G401.6 (cell line): ENCODE measurements at regions not wholly inside any gene's neighbourhood (a gene's known extent, or its start where the extent isn't known, plus 50 kb on each side); places are given as distances from the start of the nearest gene placed in this dataset.
"Not testable (repeated sequence)": the region's sequence is repeated elsewhere in the genome, so short reads cannot be mapped to it uniquely, and the experiment has no call there.

Experiments used
- FAIRE-seq: peaks from 2 replicates; lab custom pipeline; 2012; peaks lifted over from hg19 to GRCh38; lab: Jason Lieb, UNC

DNA sequence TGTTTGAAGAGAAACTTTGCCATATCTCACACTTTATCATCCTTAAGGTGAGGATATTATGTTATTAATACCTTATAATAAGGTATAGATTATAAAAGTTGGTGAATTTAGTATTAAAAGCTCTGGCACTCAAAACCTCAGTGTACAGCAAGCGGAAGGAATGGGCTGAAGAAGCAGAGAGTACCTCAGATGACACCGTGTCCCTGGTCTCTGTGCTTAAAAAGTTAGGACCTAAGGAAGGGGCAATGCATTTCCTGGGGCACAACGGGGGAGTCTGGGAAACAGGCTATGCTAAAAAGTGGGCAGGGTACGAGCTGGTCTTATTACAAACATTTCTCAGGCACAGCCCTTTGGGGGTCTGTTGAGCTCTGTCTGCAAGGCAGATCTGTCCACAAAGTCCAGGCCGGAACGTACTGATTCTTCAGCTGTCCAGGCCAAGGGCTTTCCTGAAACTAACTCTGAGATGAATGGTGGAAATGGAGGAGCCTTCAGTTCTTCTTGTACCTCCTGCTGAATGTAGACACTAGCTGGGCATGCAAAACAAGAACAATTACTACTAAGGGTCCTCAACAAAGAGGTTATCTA lies 202.7 kb downstream of the POM121L12 start:
- FAIRE-seq: no peak

DNA sequence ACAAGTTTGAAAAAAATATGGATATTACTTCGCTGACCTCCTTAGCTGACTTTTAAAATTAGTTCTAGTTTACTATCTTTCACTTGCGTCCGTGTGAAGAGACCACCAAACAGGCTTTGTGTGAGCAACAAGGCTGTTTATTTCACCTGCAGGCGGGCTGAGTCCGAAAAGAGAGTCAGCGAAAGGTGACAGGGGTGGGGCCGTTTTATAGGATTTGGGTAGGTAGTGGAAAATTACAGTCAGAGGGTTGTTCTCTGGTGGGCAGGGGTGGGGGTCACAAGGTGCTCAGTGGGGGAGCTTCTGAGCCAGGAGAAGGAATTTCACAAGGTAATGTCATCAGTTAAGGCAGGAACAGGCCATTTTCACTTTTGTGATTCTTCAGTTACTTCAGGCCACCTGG lies 203.7 kb downstream of the POM121L12 start:
- not testable (repeated sequence) for FAIRE-seq

DNA sequence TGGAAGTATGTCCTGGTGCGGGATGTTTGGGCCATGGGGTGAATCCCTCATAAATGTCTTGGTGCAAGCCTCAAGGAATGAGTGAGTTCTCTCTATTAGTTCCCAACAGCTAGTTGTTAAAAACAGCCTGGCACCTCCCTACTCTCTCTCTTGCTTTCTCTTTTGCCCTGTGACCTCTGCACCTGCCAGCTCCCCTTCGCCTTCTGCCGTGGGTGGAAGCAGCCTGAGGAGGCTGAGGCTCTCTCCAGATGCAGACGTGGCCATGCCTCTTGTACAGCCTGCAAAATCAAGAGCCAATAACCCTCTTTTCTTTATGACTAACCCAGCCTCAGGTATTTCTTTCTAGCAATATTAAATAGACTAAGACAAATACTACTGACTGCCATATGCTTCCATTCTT lies 210.3 kb downstream of the POM121L12 start:
- no peak for FAIRE-seq

DNA sequence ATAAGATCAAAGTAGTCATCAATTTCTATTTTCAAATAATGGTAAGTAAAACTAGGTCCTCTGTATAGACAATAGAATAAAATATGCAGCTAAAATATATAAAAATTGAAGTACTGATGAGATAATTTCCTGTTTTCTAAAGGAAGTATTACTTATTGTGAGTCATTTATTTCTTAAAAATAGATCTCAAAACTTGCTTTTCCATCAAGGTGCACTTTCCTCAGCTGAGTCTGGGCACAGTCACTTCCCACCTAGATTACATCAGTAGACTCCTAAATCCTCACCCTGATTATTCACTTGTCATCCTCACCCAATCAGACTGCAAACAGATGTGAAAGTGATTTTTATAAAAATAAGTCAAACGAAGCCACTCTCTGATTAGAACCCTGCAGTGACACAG lies 211.5 kb downstream of the POM121L12 start:
- no peak for FAIRE-seq

DNA sequence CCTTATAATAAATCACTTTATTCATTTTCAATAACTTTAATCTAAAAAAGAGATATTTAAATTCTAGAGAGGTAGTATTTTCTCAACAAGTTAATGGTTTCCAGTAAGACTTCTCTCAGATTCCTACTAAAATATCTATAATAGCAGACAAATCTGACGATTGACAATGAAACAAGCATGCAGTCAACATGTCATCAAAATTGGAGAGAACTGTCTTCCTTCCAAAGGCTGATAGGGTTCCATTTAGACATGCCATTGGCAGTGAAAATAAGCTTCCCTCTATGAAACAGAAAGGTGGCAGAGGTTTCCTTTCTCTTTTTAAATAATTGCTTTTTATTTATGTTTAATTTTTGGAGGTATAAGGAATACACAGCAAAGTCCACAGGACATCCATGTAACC lies 217.1 kb downstream of the POM121L12 start:
- FAIRE-seq: no peak

DNA sequence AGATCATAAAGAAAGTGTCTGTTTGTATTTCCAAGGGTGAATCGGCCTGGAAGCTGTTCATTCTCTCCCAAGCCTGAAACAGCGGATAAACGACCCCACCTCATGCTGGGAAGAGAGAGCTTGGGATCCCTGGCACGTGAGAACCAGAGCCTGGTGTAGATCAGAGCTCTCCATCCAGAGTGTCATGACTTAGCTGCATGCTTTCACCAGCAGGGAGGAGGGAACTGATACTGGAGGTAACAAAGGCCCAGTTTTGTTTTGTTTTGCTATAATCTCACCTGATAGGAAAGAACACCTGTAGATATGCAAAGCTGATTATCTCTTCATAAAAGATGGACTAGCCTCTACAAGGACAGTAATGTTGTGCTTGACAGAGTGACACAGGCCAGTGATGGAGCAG lies 236.6 kb downstream of the POM121L12 start:
- no peak for FAIRE-seq

DNA sequence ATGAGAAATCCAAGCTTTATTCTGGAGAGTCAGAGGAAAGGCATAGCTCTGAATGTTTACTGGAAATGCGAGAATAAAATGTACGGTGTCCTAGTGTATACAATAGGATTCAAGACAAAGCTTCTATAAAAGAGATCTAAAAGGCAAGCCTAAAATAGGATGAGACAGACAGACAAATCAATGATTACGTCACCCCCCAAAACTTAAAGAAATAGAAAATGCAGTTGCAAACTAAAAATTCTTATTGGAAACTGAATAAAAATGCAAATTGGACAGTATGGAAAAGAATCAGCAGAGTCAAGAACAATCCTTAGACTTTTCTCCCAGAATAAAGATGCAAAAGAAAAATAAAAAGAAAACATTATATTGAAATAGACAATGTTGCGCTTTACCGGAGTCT lies 245.9 kb downstream of the POM121L12 start:
- FAIRE-seq: no peak

DNA sequence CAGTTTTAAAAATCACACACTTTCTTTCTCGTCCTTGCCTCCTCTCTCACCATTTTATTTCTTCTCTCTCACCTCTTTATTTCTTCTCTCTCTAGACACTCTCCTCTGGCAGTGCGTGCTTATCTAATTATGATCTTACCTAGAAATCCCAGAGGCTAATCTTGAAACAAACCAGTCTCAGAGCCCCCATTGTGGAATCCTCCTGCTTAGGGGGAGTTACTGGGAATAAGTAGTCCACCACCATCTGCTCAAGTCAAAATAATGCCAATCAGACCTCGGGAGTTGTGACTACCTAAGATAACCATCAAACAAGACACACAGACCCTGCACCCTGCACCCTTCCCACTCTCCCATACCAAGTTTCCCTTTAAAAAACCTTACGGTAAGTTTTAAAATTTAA lies 256.9 kb downstream of the POM121L12 start:
- no peak for FAIRE-seq

DNA sequence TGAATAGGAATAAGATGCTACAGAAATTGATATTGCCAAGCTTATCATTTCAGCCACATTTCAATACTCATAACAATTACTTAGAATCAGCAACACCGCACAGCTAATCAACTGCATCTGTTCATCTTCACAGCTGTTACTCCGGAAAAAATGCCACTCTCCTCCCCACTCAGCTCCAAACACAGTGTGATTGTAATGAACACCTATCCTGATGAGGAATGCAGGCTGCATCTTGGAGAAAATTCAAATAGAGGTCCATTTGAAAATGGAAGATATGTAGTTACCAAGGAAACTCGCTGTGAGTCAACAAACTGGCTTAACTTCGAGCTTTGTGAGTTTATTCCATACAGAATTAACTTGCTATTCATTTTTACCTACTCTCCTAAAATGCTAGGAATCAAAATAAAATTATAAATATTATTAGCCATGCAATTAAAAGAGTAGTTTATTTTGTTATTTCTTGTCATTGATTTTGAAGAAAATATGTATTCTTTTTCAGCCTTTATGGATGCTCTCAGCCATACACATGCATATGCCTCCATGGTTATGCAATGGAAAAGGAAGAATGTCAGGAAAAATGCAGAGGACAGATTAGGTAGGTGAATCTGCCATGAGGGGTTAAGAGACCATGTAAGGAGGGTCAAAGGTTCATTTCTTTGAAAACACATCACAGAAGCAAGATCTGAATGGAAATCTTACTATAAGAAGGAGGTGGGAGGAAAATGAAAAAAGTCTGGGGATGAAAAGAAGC lies 267.2 kb downstream of the POM121L12 start:
- no peak for FAIRE-seq

DNA sequence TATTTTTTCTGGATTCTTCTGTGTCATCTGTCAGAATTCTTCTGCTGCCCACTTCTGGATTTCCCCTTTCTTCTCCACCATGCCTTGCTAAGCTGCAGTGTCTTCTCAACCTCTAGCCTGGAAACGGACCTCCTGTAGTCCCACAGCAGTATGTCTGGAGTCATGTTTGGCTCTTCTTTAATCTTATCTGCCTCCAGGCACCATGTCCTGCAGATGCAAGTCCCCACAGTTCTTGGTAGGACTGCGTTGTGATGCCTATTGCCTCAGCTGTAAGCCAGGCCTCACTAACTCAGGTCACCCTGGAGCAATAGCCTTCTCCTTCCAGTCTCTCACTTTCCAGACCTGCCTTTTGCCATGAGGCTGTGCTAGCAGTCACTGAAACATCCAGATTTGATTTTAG lies 268.3 kb downstream of the POM121L12 start:
- no peak for FAIRE-seq

DNA sequence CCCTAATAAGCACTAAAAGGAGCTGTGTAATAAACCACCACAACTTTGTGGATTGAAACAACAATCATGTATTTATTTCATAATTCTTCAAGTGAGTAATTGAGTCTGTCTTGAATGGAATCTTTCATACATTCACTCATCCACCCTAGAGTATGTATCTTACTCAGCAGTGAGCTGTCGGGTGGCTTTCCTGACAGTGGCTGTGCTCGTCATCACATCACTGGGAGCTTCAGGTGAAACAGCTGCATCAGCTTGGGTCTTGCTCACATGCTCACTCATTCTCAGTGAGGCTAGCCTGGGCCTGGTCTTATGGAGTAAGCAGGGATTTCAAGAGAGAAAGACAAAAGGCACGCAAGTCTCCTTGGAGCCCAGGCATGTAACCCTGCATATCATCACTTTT lies 271.4 kb downstream of the POM121L12 start:
- FAIRE-seq: no peak

DNA sequence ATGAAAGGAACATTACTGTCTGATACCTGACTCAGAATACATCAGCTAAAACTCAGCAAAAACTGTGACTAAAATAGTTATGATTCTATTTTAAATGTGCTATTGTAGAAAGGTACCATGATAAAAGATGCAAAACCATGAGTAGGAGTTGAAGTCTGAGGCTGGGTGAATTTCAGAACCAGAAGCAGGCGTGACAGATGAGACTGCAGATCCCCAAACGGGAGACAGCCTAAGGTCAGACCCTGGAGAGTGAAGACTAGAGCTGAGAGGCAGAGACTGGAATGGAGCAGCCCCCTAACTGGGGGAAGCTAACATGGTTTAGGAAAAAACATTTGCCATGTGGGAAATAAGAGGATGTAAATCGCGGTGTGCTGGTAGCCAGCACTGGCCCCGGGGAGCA lies 275.8 kb downstream of the POM121L12 start:
- FAIRE-seq: no peak

DNA sequence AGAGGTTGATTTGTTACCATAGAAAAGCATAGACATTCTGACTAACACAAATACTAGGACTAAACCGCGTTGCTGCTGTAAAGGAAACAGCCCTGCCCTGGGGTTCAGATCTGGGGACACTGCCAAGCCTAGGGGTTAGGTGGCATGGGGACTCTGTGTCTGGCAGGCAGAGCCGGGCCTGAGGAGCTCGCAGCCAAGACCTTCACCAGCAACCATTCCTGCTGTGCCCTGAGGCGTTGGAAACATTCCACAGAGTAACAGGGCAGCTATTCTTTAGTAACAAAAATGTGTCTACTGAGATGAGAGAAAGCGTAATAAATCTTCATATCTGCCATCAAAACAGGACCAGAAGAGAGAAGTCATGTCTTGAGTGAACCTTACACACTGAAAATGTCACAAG lies 280.5 kb downstream of the POM121L12 start:
- no peak for FAIRE-seq

DNA sequence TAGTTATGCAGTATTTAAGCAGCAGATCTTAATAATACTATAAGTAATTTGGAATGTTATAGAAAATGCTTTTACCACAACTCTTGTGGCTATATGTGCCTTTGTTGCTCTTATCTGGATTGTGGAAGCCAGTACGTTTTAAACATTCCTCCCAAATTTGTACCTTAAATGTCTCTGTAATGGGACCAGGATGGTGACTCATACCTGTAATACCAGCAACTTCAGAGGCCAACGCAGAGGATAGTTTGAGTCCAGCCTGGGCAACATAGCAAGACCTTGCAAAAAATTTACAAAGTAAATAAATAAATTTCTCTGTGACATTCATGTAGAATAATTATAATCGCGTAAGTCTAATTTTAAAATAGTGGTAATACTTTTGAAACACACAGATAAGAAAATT lies 283.1 kb downstream of the POM121L12 start:
- FAIRE-seq: no peak

DNA sequence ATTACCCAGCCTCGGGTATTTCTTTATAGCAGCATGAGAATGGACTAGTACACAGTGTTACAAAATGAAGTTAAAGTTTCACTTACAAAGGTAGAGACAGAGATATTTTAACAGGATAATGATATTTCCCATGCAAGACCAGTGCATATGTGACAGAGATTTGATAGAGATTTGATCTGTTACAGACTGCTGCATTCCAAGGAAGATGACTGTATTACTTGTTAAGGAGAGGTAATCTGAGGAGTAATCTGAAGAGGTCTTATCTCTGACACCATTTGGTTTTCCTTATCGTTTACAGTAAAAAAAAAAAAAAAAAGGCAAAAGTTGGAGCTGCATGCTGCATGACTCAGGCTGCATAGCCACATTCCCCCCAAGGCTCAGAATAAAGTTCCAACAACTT lies 289.6 kb downstream of the POM121L12 start:
- FAIRE-seq: no peak

DNA sequence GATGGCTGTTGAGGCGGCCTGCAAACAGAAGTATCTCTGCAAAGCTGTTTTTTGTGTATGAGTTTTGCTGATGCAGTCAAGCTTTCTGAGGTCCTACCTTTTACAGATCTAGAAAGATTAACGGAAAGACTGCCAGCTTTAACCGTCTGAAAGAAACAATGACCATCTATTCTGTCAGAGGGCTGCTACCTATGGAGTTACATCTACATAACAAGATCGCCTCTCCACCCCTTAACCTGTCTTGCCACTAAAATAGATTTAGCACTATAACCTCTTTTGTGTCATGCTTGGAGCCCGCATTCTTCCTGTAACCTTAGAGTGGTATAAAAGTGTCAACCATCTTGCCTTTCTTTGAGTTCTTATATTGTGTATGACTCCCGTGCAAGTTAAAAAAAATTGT lies 291.2 kb downstream of the POM121L12 start:
- no peak for FAIRE-seq

DNA sequence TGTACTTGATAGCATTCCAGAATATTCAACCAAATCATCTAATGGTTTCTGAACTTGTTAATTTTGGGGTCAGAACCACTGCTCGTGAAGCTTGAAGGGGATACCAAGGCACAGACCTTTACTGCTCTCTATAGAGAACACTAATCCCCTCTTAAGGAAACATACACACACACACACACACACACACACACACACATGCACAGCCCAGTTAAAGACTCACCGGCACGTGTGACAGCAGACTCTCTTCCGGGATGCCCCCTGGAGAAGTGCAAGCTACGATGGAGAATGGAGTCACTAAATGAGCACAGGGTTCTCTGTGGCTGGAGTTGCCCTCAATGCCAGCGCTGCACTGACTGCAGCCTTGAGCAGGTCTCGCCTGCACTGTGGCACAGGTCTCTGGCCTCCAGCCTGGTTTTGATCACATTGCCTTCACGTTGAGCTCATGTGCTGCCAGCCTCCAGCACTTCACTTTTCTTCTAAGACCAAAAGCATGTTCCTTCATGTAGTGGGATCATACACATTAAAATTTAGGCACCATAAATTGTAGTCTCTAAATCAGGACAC lies 300.8 kb downstream of the POM121L12 start:
- no peak for FAIRE-seq

DNA sequence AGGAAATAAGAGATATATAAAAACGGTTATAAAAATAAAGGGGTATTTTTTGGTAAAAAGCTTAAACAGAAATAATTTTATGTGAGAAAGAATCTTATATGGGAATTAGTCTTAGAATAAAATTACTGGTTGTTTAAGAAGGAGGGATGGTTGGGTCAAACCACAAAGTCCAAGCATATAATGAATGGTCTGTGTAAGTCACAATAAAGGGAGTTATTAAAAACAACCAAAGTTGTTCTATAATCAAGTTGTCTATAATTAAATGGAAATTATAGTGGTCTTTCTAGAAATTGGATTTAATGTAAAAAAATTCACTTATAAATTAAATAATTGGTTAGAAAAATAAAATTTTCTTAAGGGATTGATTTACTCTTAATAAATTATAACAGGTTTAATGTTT lies 304.8 kb downstream of the POM121L12 start:
- peak; percentile 71 for FAIRE-seq

DNA sequence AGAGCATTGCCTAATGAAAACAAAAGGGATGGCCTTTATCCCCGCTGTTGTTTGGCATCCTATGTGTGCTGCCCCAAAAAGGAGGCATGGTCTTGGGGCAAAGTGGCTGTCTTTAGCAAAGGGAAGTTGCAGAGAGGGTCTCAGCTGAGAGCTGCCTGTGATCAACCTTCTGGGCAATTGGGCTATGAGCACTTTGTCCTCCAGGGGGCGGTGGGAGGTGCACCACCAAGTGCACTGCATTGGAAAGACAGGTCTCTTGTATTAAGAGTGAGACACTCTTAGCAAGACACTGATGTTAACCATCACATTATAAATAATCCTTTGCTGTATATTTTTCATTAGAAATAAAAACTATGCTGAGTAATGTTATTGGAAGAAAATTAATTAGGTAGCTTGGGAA lies 314.8 kb downstream of the POM121L12 start:
- FAIRE-seq: no peak

DNA sequence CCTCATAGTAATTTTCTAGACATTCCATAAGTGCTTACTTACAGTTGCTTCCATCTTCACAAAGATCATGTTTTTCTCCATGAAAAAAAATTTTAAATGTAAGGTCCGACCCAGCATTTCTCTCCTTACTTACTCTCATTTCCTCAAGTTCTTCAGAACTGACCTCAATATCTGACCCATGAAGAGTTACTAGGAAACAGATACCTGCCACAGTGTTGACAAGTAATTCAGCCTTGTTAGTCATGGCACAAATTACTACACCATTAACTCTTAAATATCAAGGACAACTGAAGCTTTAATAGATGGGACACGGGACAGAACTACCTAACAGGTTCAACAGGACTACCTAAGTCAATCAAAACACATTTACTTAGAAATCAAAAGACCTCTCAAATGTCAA lies 316.2 kb downstream of the POM121L12 start:
- FAIRE-seq: no peak

DNA sequence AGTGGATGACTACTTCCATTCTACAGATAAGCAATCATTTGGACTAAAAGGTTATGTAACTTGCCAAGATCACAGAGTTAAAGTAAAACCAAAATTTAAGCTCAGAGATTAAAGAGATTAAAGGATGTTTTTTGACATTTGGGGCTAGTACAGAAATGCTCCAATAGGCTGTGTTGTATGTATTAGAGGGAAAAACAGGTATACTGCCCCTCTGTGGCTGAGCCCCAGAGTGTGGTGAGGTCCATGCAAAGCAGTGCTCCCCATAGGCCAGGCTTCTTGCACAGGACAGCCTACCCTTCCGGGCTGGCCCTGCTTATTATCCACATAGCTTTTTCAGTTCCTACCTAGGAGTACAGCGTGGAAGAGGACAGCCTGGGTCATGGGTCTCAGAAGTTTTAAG lies 322.8 kb downstream of the POM121L12 start:
- FAIRE-seq: no peak

DNA sequence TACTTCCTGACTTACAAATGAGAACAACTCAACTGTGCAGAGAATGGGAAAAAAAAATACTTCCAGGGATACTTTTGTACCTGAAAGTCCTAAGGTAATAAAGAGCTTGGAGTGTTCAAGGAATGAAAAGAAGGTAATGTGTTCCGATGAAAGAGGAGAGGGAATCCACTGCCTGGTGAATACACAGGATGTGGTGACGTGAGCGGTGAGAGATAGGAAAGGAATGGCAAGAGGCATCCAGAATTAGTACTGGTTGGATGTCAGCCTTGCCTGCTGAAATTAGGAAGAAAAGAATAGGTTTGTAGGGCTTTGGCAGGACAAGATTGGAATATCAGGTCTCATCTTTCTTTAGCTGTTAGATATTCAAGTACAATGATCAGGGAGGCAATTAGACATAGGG lies 347.7 kb downstream of the POM121L12 start:
- FAIRE-seq: no peak

DNA sequence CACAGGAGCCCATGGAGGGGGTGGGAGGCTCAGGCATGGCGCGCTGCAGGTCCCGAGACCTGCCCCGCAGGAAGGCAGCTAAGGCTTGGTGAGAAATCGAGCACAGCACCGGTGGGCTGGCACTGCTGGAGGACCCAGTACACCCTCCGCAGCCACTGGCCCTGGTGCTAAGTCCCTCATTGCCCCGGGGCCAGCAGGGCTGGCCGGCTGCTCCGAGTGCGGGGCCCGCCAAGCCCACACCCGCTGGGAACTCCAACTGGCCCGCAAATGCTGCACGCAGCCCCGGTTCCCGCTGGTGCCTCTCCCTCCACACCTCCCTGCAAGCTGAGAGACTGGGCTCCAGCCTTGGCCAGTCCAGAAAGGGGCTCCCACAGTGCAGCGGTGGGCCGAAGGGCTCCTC lies 349.8 kb downstream of the POM121L12 start:
- FAIRE-seq: not testable (repeated sequence)

DNA sequence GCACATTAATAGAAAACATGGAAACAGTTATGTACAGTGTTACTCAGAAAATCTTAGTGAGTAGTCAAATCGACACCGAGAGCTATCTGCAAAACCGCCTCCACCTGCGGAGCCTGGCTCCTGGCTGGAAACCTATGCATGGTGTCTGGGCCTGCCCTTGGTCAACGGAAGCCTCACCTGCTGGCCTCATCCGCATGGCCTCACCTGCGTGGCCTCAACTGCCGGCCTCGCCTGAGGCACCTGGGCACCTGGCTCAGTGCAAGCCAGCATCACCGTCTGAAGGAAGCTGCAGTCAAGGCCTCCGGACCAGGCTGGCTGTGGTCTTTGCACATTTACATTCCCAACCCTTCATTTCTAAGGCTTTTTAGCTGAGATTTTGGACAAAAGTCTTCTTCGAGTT lies 352.1 kb downstream of the POM121L12 start:
- no peak for FAIRE-seq
